GM19023 (cell line): ENCODE measurements at regions not wholly inside any gene's neighbourhood (a gene's known extent, or its start where the extent isn't known, plus 50 kb on each side); places are given as distances from the start of the nearest gene placed in this dataset.

Experiments used
- ATAC-seq: cut with Tn5 transposase; IDR thresholded peaks from one replicate; pipeline ENCODE4 v1.9.1; 2021; ENCODE audit warnings: mild to moderate bottlenecking, moderate library complexity; ENCODE audit not compliant: unreplicated experiment

DNA sequence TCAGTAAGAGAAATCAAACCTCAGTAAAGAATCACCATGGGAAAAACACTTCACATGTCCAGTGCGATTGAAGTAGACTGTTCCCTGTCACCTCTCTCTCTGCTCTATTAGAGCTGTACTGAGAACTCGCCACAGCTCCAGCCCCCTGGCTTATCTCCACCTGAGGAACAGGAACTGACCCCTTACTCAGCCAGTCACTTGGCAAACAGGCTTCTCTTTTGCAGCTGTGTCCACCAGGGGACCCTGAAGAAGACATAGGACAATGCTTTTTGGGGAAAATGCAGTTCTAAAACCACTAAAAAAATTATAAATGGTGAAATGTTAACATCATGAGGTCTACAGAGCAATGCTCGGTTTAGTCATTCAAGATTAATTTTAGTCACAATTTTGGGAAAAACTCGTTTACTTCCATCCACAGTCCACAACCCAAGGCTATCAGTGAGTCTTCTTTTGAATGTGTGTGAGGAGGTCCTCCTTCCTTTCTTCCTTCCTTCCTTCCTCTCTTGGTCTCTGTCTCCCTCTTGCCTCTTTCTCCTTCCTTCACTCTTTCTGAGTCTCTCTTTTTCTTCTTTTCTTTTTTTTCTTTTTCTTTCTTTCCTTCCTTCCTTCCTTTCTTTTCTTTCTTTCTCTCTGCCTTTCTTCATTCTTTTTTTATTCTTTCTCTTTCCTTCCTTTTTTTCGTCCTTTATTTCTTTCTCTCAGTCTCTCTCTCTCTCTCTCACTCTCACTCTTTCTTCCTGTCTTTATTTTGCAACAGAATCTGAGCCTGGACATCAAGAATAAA, 1189.5 kb upstream of the TMEM132C start:
- no peak for ATAC-seq

DNA sequence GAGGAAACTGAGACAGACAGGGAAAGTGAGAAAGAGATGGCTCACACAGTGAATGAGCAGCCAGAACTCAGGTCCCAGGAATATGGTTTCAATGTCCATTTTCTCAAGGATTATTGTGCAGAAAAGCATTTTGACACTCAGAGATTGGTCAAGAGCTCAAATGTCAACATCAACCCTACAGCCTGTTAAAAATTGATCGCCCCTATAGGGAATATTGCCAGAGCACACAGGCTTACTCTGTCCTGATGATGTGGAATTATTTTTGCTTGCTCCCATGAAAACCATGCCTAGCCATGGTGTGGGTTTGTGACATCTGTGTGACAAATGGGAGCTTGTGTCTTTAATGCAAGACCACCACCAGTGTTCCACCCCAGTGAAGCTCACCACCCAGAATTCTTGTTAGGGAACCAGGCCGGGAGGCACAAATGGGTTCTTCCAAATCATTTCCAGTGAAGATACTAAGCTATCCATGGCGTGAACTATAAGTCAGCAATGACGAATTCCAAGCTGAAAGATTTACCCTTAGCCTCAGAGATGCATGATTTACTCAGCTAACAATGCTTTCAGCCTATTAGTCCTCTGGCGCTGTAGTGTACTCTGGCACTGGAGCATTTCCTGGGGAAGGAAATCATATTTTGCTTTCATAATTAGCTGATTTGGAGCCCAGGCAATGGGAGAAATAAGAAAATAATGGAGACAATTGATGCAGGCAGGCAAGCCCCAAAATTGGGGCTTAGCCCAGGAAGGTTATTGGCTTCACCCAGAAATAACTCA, 1188.2 kb upstream of the TMEM132C start:
- no peak for ATAC-seq

DNA sequence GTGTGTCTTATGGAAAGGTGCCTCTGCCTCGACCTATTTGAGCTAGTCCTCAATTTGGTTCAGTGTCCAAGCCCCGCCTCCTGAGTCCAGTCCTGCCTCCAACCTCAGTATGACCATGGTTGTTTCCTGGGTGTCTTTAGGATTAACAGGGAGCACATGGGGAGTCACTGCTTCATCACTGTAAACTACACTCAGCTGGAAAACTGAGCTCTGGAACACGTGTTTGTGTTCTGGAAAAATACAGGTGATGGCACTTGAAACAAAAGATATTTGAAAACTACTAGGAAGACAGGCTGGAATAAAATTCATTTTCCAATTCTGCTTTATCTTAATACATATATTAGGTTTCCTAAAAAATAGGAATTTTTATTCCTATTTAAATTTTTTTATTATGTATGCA, 1187.3 kb upstream of the TMEM132C start:
- no peak for ATAC-seq

DNA sequence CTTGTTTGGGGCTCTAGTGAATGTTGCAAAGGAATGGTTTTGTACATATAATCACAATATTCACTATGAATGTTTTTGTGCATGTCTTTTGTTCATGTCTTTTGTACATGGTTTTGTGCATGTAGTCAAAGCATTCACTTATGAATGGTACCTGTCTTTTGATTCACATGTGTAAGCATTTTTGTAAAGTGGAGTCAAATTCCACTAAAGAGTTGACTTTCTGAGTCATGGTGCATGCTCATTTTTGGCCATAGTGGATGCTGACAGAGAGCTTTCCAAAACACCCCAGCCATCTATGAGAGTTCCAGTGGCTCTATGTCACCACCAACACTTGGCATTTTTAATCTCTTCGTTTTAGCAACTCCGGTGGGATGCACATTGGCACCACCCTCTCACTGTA, 1185.9 kb upstream of the TMEM132C start:
- ATAC-seq, result no peak

DNA sequence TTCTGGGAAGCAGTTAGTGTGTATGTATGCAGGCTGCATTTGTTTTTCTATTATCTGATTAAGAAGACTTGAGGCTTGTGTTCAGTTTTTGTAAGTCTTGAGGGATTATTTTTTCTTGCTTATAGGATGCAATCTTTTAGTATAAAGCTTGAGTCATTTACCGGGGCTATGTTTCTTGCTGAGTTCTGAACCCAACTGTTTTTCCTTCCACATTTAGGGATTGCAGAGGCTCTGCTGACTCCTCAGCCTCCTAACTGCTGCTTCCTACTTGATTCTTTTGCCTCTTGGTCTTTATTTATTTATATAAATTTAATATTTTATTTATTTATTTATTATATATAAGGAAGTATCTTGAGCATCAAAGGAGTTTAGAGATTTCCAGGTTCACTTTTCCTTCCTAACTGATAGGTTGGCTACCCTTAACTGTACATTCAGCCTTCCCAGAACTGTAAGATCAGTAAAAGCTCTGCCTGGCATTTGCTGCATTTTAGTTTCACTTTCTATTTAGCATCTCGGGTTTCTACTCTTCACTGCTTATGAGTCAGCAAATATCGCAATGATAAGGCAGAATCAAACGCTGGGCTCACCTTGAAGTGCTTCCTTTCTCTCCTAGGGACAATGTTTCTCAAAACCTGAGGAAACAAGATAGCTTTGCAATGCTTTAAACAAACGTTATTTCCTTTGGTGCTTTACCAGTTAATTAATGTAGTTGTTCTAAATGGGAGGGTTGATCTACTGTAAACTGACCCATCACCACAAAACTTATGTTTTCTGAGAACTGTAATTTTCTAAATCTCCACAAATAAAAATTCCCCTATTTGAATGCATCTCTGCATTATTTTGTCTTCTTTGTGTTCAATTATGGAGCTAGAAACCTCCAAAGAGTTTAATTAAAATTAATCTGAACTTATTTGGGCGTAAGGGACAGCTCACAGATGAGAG, 1183.7 kb upstream of the TMEM132C start:
- peak; percentile 99 for ATAC-seq

DNA sequence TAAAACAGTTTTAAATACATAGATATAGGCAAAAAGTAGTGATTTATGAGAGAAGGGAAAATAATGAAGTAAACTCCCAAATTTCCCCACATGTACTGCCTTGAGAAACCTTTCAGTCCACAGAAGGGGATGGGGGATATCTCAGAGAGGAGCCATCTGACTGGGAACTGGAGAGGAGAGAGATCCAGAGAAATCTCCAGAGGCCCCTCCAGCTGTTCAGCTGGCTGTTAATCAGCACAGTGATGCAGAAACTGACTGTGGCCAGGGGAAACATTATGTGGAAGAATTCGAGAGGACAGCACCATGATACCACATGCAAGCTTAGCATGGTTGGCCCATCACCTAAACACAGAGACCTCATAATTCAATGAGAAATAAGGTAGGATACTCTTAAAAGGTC, 1165.9 kb upstream of the TMEM132C start:
- ATAC-seq, result no peak

DNA sequence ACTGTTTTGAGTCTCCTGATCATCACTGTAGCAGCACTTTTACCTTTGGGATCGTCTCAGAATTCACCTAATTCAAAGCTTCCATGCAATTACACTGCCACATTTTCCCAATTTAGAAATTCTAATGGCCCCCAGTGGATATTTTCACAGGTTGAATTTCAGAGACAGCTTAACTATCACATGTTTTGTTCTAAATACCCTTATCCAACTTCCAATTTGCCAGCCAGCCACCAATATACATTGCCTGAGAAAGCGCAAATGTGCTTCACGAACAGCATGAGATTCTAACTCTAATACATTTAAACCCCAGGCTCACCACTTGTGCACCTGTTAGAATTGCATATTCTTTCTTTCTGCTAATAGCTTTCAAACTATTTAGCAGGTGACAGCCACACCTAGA, 1160.9 kb upstream of the TMEM132C start:
- ATAC-seq, result no peak

DNA sequence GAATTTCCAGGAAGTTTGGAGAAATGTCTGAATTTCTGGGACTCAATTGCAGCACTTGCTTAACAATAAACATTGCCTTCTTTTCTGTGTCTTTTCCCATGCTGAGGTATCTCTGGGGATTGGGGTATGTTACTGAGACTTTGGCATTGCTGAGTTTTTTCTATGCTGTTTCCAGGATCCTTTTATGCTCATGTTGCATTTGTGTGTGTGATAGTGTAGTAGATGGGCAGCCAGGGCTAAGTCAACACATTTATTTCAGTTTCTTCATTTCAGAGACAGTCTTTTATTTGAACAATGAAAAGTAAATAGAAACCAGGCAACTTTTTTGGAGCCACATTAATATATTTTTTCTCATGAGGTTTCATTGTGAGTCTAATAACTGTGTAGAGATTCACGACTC, 1160.3 kb upstream of the TMEM132C start:
- ATAC-seq, result no peak

DNA sequence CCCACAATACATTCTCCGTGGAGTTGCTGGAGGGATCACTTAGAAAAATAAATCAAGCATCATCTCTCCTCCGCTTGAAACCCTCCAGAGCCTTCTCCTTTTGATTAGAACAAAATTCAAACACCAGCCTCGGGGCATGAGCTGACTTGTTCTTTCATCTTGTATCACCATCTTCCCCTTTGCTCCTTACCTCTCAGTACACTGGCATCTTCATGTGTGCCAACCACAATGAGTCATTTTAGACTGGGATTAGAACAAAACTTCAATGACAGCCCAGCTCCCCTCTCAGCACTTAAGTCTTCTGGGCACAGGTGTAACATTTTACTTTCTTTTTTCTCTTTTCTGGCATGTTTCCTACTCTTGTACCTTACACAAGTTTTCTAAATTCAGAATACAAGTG, 1159.2 kb upstream of the TMEM132C start:
- no peak for ATAC-seq

DNA sequence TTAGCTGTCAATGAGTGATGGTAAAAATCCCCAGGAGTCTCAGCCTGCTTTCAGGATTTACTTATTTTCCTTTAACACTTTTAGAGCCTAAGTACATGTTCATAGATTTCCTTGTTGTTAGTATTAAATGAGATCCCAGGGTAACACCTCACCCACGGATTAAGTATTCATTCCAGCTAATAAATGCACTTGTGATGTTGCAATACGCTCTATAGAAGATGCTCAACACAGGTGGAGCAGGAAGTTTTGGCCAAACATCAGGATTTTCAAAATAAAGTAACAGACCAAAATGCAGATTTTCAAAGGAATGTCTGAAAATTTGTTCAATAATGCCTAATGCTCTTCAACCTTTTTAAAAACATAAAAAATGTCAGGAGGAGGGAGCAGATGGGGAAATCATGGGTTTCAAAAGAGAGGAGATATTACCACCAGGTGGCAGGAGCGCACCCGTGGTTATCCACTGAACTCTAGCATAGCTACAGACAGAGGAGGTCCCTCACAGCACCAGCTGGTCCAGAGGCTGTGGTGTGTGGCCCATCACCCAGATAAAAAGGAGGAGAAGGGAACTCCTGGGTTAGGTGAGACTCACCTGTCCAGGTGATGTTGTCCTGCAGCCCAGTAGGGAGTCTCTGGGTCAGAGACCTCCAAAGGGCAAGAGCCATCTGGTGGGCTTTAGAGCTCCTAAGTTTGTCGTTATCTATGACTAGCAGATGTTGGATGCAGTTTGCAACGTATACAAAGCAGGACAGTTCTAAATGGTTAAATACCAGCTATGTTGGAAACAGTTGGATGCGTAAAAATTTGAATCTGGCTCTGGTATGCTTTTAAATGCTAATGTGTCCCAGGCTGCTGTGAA, 1158.4 kb upstream of the TMEM132C start:
- ATAC-seq, result peak; percentile 78

DNA sequence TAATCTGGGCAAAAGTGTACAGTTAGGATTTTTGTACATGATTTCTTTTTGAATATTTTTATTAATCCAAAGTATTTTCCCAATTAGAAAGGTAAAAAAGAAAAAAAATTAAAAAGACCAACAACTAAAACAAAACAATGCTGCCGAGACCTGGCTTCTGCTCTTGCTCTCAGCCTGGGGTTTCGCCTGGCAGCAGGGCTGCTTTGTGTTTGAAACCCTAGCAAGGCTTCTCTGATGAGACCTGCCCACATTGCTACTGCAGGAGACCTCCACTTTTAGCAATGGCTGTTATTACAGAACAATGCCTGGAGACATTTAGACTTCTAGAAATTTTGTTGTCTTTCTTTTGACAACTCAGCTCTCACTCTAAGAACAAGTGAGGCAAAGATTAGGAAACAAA, 1153.0 kb upstream of the TMEM132C start:
- ATAC-seq, result no peak

DNA sequence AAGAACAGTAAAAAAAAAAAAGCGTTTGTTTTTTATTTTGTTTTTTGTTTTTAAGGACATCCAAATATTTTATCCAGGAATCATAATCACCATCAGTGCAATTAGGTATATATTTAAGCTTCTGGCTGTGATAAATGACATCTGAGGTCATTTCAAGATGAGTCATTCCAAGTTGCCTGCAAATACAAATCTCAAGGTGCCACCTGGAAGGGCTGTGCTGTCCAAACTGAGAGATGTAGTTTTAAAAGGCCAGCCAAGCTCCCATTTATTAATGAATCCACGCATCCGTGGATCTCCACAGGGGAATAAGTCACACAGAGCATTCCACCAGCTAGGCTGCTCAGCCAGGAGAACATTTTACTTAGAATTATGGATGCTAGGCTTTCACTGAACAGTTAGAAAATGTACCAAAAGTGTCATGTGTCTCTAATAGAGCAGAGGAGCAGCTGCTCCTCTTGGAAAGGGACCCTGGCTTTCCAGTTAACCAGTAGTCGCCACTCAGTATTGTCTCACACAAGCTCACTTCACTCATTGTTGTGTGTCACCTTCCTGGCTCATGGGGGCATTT, 1151.4 kb upstream of the TMEM132C start:
- no peak for ATAC-seq

DNA sequence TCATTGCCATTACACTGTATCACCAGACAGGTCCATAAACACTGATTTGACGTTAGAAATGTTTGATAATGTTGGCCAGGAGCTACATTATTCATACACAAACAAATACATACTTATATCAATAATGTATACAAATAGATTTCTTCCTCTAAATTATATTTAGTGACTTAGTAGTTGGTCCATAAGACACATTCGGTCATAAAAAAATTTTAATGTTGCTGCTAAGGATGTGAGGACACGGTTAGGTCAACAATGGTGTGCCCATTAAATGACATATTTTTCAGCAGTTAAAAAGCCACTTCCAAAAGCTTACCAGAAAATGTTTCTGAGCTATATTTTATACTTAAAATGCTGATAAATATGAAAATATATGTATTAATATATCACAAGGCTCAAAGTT, 1148.7 kb upstream of the TMEM132C start:
- ATAC-seq, result no peak

DNA sequence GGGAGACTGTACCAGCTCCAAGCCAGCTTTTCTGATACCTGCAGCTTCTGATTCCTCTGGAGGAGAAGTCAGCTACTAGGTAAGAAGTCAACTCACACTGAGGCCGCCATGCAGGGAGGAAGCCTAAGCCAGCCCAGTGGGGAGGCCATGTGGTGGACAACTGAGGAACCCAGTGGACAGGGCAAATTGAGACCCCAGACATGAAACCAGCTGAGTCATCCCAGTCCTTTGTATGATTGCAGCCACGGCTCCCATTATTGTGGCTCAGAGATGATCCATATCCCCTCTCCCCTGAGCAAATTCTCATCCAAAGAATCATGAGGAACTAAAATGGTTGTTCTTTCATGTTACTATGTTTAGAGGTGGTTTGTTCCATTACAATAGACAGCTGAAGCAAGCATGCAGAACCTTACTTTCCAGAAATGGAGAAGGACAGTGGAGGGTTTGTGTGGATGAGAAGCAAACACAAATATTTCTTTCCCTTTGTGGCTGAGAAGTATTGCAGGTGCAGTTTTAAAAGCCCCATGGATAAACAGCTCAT, 1147.3 kb upstream of the TMEM132C start:
- no peak for ATAC-seq

DNA sequence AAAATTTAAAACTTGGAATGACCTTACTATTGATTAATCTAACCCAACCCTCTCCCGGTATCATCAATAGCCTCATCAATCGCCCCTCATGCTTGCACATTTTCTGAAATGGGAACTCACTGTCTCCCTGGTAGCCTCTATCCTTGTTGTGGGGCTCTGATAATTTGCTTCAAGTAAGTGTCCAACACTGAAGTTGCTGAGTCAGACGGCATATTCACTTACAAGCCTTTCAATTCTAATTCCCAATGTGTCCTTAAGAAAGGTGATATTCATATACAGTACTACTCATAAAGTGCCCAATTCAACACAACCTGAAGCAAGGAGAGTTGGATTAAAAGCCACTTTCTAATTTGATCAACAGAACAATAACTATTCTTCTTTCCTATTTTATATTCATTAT, 1146.1 kb upstream of the TMEM132C start:
- ATAC-seq, result no peak

DNA sequence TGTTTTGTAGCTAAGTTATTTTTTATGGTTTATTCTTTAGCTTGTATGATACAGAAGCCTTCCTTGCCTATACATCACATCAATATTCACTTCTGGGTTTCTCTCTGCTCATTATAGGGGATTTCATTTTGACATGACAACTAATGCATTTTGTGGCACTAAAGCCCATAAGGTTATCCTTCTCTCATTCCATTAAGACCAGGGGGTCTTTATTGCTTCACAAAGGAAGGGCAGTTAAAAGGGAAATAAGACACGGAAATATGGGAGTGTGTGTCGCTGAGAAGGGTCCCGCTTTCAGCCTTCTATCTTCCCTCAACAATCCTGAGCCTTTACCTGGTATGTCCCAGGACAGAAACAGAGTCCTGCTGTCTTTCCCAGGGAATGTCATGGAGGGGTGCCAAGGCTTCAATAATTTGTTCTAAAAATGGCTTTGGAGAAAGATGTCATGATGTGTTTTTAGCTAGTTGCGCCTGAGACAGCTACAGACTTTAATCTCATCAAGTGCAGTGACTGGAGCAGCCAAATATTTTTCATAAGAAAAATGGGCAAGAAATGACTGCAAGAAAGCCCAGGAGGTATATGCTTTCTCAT, 1145.4 kb upstream of the TMEM132C start:
- ATAC-seq, result no peak

DNA sequence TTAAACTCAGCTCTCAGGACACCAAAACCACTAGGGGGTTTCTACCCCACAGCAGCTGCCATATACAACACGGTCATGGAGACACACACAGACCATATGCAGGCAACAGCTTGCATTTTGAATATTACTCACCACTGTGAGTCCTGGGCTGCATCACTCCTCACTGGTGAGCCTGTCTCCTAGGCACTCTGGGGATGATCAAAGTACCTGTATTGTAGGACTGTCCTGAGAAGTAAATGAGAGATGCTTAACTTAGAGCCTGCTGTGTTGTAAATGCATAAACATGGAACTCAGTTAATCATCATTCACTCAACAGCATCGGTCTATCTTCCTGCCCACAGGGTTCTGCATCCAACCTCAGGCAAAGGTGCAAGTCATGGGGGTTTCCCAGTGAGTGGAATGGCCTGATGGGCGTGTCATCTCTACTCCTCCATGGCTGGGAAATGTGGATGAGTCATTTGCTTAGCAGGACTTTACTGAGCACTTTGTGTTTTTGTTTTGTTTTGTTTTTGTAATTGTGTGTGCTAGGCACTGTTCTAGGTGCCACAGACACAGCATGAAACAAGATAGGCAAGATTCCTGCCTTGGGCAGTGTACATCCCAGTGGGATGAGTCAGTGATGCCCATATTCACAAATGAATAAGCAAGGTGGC, 1141.2 kb upstream of the TMEM132C start:
- peak; percentile 87 for ATAC-seq

DNA sequence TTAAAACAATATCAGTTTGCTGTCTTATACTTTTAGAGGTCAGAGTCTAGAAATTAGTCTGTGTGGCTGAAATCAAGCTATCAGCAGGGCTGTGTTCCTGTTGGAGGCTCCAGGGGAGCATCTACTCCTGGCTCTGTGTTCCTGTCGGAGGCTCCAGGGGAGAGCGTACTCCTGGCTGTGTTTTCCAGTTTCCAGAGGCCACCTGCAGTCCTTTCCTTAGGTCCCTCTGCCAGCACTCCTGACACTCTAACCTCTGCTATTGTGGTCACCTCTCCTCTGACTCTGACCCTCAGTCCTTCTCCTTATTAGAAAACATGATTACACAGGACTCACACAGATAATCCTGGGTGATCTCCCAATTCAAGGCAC, 1140.7 kb upstream of the TMEM132C start:
- peak; percentile 9 for ATAC-seq

DNA sequence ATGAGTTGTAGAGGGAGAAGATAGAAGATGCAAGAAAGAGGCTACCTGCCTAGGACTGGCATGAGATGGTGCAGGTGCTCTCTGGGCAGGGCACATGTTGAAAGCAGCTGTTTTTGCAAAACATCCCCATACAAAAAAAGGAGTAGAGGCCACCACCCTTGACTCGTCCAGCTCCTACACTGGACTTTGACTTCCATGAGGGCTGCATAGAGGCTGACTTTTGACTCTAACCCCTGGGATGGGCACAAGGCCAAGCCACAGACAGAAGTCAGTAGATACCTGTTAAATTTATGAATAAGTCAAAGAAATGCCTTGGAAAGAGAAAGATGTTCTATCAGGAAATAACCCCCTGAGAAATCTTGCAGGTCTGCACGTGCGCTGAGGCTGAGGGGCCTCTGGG, 1139.1 kb upstream of the TMEM132C start:
- ATAC-seq, result no peak
